Fibroblast of skin of abdomen (primary cell): ENCODE measurements at regions not wholly inside any gene's neighbourhood (a gene's known extent, or its start where the extent isn't known, plus 50 kb on each side); places are given as distances from the start of the nearest gene placed in this dataset.

Source experiments
- DNase-seq: peaks from one replicate; pipeline ENCODE4 v3.0.0-alpha.2; 2013

GRCh38 chr13:94968757-94969086 lies 256.4 kb upstream of the SOX21 start:
- DNase-seq, result no peak

GRCh38 chr13:94968040-94968756 lies 255.9 kb upstream of the SOX21 start:
- DNase-seq, result peak; percentile 6

- no peak for DNase-seq
Observed at GRCh38 chr13:94967183-94968039, 255.1 kb upstream of the SOX21 start.

- no peak for DNase-seq
Observed at GRCh38 chr13:94966422-94966955, 254.1 kb upstream of the SOX21 start.

GRCh38 chr13:94959626-94960025 lies 247.3 kb upstream of the SOX21 start:
- DNase-seq, result no peak

- DNase-seq, result no peak
Observed at GRCh38 chr13:94956417-94957110, 244.2 kb upstream of the SOX21 start.

GRCh38 chr13:94952787-94953186 lies 240.4 kb upstream of the SOX21 start:
- DNase-seq, result no peak

- DNase-seq, result no peak
Observed at GRCh38 chr13:94950303-94950702, 238.0 kb upstream of the SOX21 start.

- no peak for DNase-seq
Observed at GRCh38 chr13:94947965-94948371, 235.6 kb upstream of the SOX21 start.

- DNase-seq, result no peak
Observed at GRCh38 chr13:94947392-94947791, 235.0 kb upstream of the SOX21 start.

GRCh38 chr13:94946039-94946438 lies 233.7 kb upstream of the SOX21 start:
- DNase-seq, result no peak

GRCh38 chr13:94938124-94938523 lies 225.8 kb upstream of the SOX21 start:
- no peak for DNase-seq

GRCh38 chr13:94936633-94937032 lies 224.3 kb upstream of the SOX21 start:
- DNase-seq, result no peak

- DNase-seq, result no peak
Observed at GRCh38 chr13:94933936-94934335, 221.6 kb upstream of the SOX21 start.

GRCh38 chr13:94933230-94933751 lies 220.9 kb upstream of the SOX21 start:
- no peak for DNase-seq

GRCh38 chr13:94928127-94928775 lies 215.9 kb upstream of the SOX21 start:
- DNase-seq, result no peak

GRCh38 chr13:94925263-94925662 lies 212.9 kb upstream of the SOX21 start:
- DNase-seq, result no peak

- DNase-seq, result no peak
Observed at GRCh38 chr13:94921181-94921580, 208.8 kb upstream of the SOX21 start.

GRCh38 chr13:94920578-94920977 lies 208.2 kb upstream of the SOX21 start:
- no peak for DNase-seq

- no peak for DNase-seq
Observed at GRCh38 chr13:94917824-94918223, 205.5 kb upstream of the SOX21 start.

- DNase-seq, result peak; percentile 2
Observed at GRCh38 chr13:94914895-94915294, 202.6 kb upstream of the SOX21 start.

- no peak for DNase-seq
Observed at GRCh38 chr13:94906605-94907004, 194.3 kb upstream of the SOX21 start.
